Lung (tissue), 11 donors: ENCODE measurements at regions not wholly inside any gene's neighbourhood (a gene's known extent, or its start where the extent isn't known, plus 50 kb on each side); places are given as distances from the start of the nearest gene placed in this dataset.

Experiments
- ATAC-seq: fragments of 200-7000 bp; cut with Tn5 transposase; one replicate; pipeline ENCODE4 v1.9.1; 2020; ENCODE audit warnings: moderate number of reproducible peaks; ENCODE audit not compliant: insufficient read depth, low FRiP score
- DNase-seq, 3 donors: peaks; one replicate each; pipeline ENCODE4 v3.0.0-alpha.2; 2013 to 2017
- H3K27ac ChIP-seq, 2 donors: one replicate each; pipeline ENCODE4 v1.5.1; 2013; ENCODE audit warnings: mild to moderate bottlenecking in 2 of 2, moderate library complexity in 2 of 2, control low read depth in 1 of 2, inconsistent platforms in 1 of 2, low read depth in 1 of 2, low read length in 1 of 2
- H3K27me3 ChIP-seq, 3 donors: one replicate each; pipeline ENCODE4 v1.5.1; 2013; ENCODE audit warnings: low read length in 2 of 3; ENCODE audit not compliant: control insufficient read depth in 3 of 3, insufficient read depth in 3 of 3
- H3K36me3 ChIP-seq, 4 donors: one replicate each; pipeline ENCODE4 v1.5.1; 2013; ENCODE audit warnings: low read length in 4 of 4, mild to moderate bottlenecking in 1 of 4, moderate library complexity in 1 of 4; ENCODE audit not compliant: control insufficient read depth in 4 of 4, insufficient read depth in 4 of 4
- H3K4me1 ChIP-seq, 5 donors: one replicate each; pipeline ENCODE4 v1.5.1; 2013; ENCODE audit warnings: low read length in 5 of 5, mild to moderate bottlenecking in 2 of 5, moderate library complexity in 1 of 5; ENCODE audit not compliant: control insufficient read depth in 5 of 5, insufficient read depth in 5 of 5
- H3K4me3 ChIP-seq: one replicate; pipeline ENCODE4 v1.5.1; 2013; ENCODE audit warnings: mild to moderate bottlenecking, control low read depth, moderate library complexity
- H3K9ac ChIP-seq, 2 donors: one replicate each; pipeline ENCODE4 v1.5.1; 2013; ENCODE audit warnings: low read length in 2 of 2, control low read depth in 1 of 2; ENCODE audit not compliant: insufficient read depth in 1 of 2
- H3K9me3 ChIP-seq, 4 donors: one replicate each; pipeline ENCODE4 v1.5.1; 2013; ENCODE audit warnings: low read length in 3 of 4, mild to moderate bottlenecking in 1 of 4, moderate library complexity in 1 of 4; ENCODE audit not compliant: control insufficient read depth in 4 of 4, insufficient read depth in 3 of 4
- WGBS, 2 donors: extraction: QIAGEN DNeasy Blood & Tissue Kit; methylation state at CpG; one replicate each; pipeline ENCODE4 v1.1.7; 2013; 5-methylcytosine and 5-hydroxymethylcytosine counted together
- TF ChIP-seq, protein P1 (sequence below): IDR thresholded peaks from 2 replicates; pipeline ENCODE4 v1.5.1; 2012; ENCODE audit warnings: mild to moderate bottlenecking; ENCODE audit errors: control extremely low read depth, extremely low read depth
- donor health status: control.
- donor health status: control.
- donor health status: Bipolar disorder and iron deficiency.
- donor health status: healthy.
- donor health status: DM: yes; HTN: yes; CAD: no.

DNA sequence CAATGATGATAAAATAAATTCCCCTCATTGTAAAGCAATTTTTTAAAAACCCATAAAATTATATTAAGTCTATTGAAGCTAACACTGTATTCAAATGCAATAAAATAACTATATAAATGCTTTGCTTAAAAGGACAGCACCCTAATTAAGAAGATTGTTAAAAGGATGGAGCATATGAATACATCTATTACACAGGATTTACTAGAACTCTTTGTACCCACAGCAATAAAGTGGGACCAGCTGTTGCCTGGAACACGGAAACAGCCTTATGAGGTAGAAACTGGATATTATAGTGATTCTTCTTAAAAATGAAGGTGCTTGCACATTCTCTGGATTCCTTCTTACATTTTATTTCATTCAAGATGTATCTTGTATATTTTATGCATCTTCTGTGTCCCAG lies 298.7 kb upstream of the KLF3 start:
- Histone ChIP-seq H3K4me1 (peaks cover 4 to 32% (median 6%) of the 10 kb centered on the region in 5 donors), H3K9ac (no peak overlapping the region), H3K27me3 (no peaks in the 10 kb centered on the region), H3K4me3 (no peak overlapping the region), H3K36me3 (no peaks in the 10 kb centered on the region), H3K27ac (no peak overlapping the region), H3K9me3 (no peaks in the 10 kb centered on the region)
- TF ChIP-seq, protein P1, sequence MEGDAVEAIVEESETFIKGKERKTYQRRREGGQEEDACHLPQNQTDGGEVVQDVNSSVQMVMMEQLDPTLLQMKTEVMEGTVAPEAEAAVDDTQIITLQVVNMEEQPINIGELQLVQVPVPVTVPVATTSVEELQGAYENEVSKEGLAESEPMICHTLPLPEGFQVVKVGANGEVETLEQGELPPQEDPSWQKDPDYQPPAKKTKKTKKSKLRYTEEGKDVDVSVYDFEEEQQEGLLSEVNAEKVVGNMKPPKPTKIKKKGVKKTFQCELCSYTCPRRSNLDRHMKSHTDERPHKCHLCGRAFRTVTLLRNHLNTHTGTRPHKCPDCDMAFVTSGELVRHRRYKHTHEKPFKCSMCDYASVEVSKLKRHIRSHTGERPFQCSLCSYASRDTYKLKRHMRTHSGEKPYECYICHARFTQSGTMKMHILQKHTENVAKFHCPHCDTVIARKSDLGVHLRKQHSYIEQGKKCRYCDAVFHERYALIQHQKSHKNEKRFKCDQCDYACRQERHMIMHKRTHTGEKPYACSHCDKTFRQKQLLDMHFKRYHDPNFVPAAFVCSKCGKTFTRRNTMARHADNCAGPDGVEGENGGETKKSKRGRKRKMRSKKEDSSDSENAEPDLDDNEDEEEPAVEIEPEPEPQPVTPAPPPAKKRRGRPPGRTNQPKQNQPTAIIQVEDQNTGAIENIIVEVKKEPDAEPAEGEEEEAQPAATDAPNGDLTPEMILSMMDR = no peak
- DNase-seq = no peak
- no peak for ATAC-seq
- 82 to 87% methylated on average over 1 of the region's 1 CpG for WGBS, 2 donors

- H3K27ac ChIP-seq = no peak overlapping the region
- peak in 2 of 3 donors; percentile 22 to 31 for DNase-seq
- no peak overlapping the region for H3K4me3 ChIP-seq
- H3K4me1 ChIP-seq = peaks cover 4 to 26% (median 6%) of the 10 kb centered on the region in 5 donors
- ATAC-seq = no peak
- WGBS, 2 donors = 61 to 79% methylated on average over 8 of the region's 8 CpGs
- TF ChIP-seq, protein P1 = no peak
- H3K9me3 ChIP-seq = no peaks in the 10 kb centered on the region
- H3K27me3 ChIP-seq = no peaks in the 10 kb centered on the region
- no peak overlapping the region for H3K9ac ChIP-seq
- no peaks in the 10 kb centered on the region for H3K36me3 ChIP-seq
Measured at GRCh38 chr4:38365748-38366310, 298.2 kb upstream of the KLF3 start.

- ATAC-seq (no peak), DNase-seq (peak; percentile 86 to 91 (median 87))
- no peak overlapping the region for H3K27ac ChIP-seq
- H3K4me3 ChIP-seq = no peak overlapping the region
- TF ChIP-seq, protein P1 = no peak
- H3K9me3 ChIP-seq = no peaks in the 10 kb centered on the region
- no peaks in the 10 kb centered on the region for H3K36me3 ChIP-seq
- peaks cover 4 to 25% (median 8%) of the 10 kb centered on the region in 5 donors for H3K4me1 ChIP-seq
- no peaks in the 10 kb centered on the region for H3K27me3 ChIP-seq
- H3K9ac ChIP-seq = no peak overlapping the region
Measured at GRCh38 chr4:38366456-38366855, 297.5 kb upstream of the KLF3 start.

- DNase-seq (no peak), ATAC-seq (no peak)
- no peaks in the 10 kb centered on the region for H3K36me3 ChIP-seq
- H3K9ac ChIP-seq = no peak overlapping the region
- H3K27me3 ChIP-seq = no peaks in the 10 kb centered on the region
- no peak overlapping the region for H3K4me3 ChIP-seq
- no peaks in the 10 kb centered on the region for H3K9me3 ChIP-seq
- no peak overlapping the region for H3K27ac ChIP-seq
- H3K4me1 ChIP-seq = peaks cover 4 to 25% (median 8%) of the 10 kb centered on the region in 5 donors
- TF ChIP-seq, protein P1 = no peak
Measured at GRCh38 chr4:38366997-38367396, 297.0 kb upstream of the KLF3 start.
